HEK293T (cell line): ENCODE measurements at regions not wholly inside any gene's neighbourhood (a gene's known extent, or its start where the extent isn't known, plus 50 kb on each side); places are given as distances from the start of the nearest gene placed in this dataset.

ENCODE experiments used
- ARNT ChIP-seq: fragments of 450-650 bp; IDR thresholded peaks from 2 replicates; pipeline ENCODE4 v1.6.1; 2017; ENCODE audit warnings: mild to moderate bottlenecking
- FOXM1 ChIP-seq: fragments of 450-650 bp; IDR thresholded peaks from 2 replicates; pipeline ENCODE4 v1.6.1; 2017; ENCODE audit warnings: mild to moderate bottlenecking, borderline replicate concordance
- HDGF ChIP-seq: fragments of 450-650 bp; IDR thresholded peaks from 2 replicates; pipeline ENCODE4 v1.6.1; 2017; ENCODE audit warnings: antibody characterized with exemption, borderline replicate concordance
- LEF1 ChIP-seq: fragments of 450-650 bp; IDR thresholded peaks from 2 replicates; pipeline ENCODE4 v1.6.1; 2017; ENCODE audit warnings: mild to moderate bottlenecking, borderline replicate concordance
- PKNOX1 ChIP-seq: fragments of 450-650 bp; IDR thresholded peaks from 2 replicates; pipeline ENCODE4 v1.6.1; 2016
- SP1 ChIP-seq: fragments of 450-650 bp; IDR thresholded peaks from 2 replicates; pipeline ENCODE4 v1.6.1; 2017
- SUZ12 ChIP-seq: fragments of 450-650 bp; IDR thresholded peaks from 2 replicates; pipeline ENCODE4 v1.6.1; 2016; ENCODE audit warnings: mild to moderate bottlenecking
- TARDBP ChIP-seq: fragments of 450-650 bp; IDR thresholded peaks from 2 replicates; pipeline ENCODE4 v1.6.1; 2016
- ZNF384 ChIP-seq: fragments of 450-650 bp; IDR thresholded peaks from 2 replicates; pipeline ENCODE4 v1.6.1; 2016

GRCh38 chr6:131427434-131428058 is 145.5 kb upstream of the ARG1 start:
- TF ChIP-seq TARDBP (no peak), LEF1 (no peak), FOXM1 (no peak), HDGF (no peak), SP1 (no peak), PKNOX1 (no peak), ARNT (no peak), SUZ12 (no peak), ZNF384 (no peak)
